AG10803 (cell line): ENCODE measurements at regions not wholly inside any gene's neighbourhood (a gene's known extent, or its start where the extent isn't known, plus 50 kb on each side); places are given as distances from the start of the nearest gene placed in this dataset.

Experiments used
- DNase-seq: peaks from one replicate; pipeline ENCODE4 v3.0.0; 2010; ENCODE audit warnings: low read depth
- H3K4me3 ChIP-seq: 2 replicates; pipeline ENCODE4 v1.5.1; 2011; ENCODE audit warnings: mild to moderate bottlenecking, low read length, control low read depth
- CTCF ChIP-seq: conservative IDR thresholded peaks from 2 replicates; pipeline ENCODE4 v1.5.1; 2011; ENCODE audit warnings: mild to moderate bottlenecking, low read length, control low read depth, inconsistent platforms

DNA sequence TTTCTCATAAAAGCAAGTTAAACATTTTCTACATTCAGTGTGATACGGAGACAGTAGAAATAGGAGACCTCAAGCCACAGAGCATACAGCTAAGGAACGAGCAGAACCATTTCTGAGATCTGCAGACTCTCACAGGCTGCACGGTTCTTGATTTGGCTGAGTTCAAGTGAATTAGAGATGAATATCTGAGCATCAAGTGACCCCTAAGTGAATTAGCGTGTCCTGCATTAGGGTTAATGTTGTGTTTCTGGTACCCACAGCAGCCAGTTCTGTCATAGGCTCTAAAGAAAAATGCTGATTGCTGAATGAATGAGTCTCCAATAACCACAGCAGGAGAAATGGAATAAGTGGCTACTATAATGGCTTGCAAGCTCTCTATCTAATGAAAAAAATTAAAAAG lies 265.9 kb upstream of the SYT4 start:
- TF ChIP-seq CTCF: no peak
- no peak overlapping the region for H3K4me3 ChIP-seq
- DNase-seq: no peak

GRCh38 chr18:43547456-43547855 lies 270.2 kb upstream of the SYT4 start:
- no peak for TF ChIP-seq CTCF
- DNase-seq: no peak
- H3K4me3 ChIP-seq: no peak overlapping the region

DNA sequence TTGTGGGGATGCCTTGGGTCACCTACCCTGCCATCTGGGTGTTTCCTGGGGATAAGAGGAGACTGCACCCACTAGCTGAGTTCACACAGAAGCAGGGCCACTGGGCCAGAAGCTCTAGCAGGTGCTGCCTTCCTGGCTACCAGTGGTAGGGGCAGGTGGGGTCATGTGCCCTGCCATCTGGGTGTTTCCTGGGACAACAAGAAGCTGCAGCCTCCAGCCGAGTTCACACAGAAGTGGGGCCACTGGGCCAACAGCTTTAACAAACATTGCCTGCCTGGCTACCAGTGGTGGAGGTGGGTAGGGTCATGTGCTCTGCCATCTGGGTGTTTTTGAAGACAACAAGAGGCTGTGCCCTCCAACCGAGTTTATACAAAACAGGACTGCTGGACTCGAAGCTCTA lies 282.2 kb upstream of the SYT4 start:
- H3K4me3 ChIP-seq: no peak overlapping the region
- no peak for DNase-seq
- no peak for TF ChIP-seq CTCF

DNA sequence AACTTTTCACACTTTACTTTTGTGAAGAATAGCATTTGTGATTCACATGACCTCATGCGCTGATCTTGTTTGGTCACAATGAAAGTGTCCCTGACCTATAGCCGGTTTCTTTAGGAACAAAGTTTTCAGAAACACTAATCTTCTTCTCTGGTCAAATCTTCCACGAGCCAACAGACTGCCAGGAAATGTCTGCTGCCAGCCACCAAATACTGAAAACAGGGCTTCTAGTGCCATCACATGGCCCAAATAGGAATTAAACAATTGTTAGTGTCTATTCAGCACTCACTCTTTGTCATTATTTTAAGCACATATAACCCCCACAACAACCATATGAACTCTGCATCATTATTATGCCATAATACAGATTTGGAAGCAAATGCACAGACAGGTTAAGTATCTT lies 286.5 kb upstream of the SYT4 start:
- H3K4me3 ChIP-seq: no peak overlapping the region
- peak; percentile 45 for TF ChIP-seq CTCF
- DNase-seq: peak; percentile 20

DNA sequence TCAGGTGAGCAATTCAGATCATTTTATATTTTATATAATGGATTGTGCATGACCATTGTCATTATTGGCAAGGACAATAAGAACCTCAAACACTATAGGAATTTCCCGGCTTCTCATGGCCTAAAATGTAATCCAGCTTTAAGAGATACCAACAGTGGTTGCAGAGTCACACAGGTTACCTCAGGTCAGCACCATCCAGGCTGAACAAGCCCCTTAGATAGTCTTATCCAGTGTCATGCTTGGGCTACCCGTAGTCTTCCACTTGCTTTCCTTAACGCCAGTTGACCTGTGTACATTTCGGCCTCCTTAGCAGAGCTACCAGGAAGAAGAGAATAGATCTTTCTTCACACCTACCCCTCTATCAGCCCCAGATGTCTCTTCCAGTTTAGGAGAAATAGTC lies 293.3 kb upstream of the SYT4 start:
- no peak for TF ChIP-seq CTCF
- DNase-seq: no peak
- no peak overlapping the region for H3K4me3 ChIP-seq

GRCh38 chr18:43571078-43571689 lies 293.9 kb upstream of the SYT4 start:
- peak; percentile 50 for DNase-seq
- no peak overlapping the region for H3K4me3 ChIP-seq
- TF ChIP-seq CTCF: peak; percentile 86

- no peak for DNase-seq
- TF ChIP-seq CTCF: no peak
- H3K4me3 ChIP-seq: no peak overlapping the region
Observed at GRCh38 chr18:43572163-43572562, 294.9 kb upstream of the SYT4 start.
